Thoracic aorta (tissue), 2 donors: ENCODE measurements at regions not wholly inside any gene's neighbourhood (a gene's known extent, or its start where the extent isn't known, plus 50 kb on each side); places are given as distances from the start of the nearest gene placed in this dataset.
"Not testable (repeated sequence)": the region's sequence is repeated elsewhere in the genome, so short reads cannot be mapped to it uniquely, and the experiment has no call there.

ENCODE experiments used
- ATAC-seq: fragments of 150-250 bp; one replicate; pipeline ENCODE4 v1.8.0; 2017; ENCODE audit warnings: low read depth; ENCODE audit not compliant: insufficient number of reproducible peaks, low FRiP score
- DNase-seq: peaks from one replicate; pipeline ENCODE4 v3.0.0-alpha.2; 2020; ENCODE audit warnings: low spot score
- H3K27ac ChIP-seq, 2 donors: fragments of 200-600 bp; sonication (generic); 1 replicate in 1 of 2; 2 replicates in 1 of 2; pipeline ENCODE4 v1.5.1; 2016; ENCODE audit warnings: mild to moderate bottlenecking in 2 of 2, moderate library complexity in 2 of 2
- H3K27me3 ChIP-seq: fragments of 200-600 bp; sonication (generic); replicated peaks from 2 replicates; pipeline ENCODE4 v1.6.0; 2016; ENCODE audit warnings: mild to moderate bottlenecking; ENCODE audit not compliant: insufficient read depth
- H3K36me3 ChIP-seq: fragments of 200-600 bp; sonication (generic); one replicate; pipeline ENCODE4 v1.5.1; 2016
- H3K4me1 ChIP-seq, 2 donors: fragments of 200-600 bp; sonication (generic); 1 replicate in 1 of 2; 2 replicates in 1 of 2; pipeline versions ENCODE4 v1.5.1 to v1.6.0; 2016; ENCODE audit warnings: low read depth in 2 of 2, mild to moderate bottlenecking in 1 of 2; ENCODE audit not compliant: control insufficient read depth in 1 of 2
- H3K4me3 ChIP-seq: fragments of 200-600 bp; sonication (generic); 2 replicates; pipeline ENCODE4 v1.5.1; 2016; ENCODE audit warnings: mild to moderate bottlenecking
- H3K9me3 ChIP-seq: fragments of 200-600 bp; sonication (generic); 2 replicates; pipeline ENCODE4 v1.5.1; 2016
- CTCF ChIP-seq: fragments of 200-600 bp; sonication (generic); IDR thresholded peaks from one replicate; pipeline ENCODE4 v1.5.1; 2019; ENCODE audit warnings: antibody characterized with exemption

- no peak overlapping the region for H3K4me3 ChIP-seq
- no peaks in the 10 kb centered on the region for H3K27me3 ChIP-seq
- H3K36me3 ChIP-seq = no peaks in the 10 kb centered on the region
- DNase-seq (no peak), ATAC-seq (no peak)
- TF ChIP-seq CTCF = no peak
- H3K9me3 ChIP-seq = no peaks in the 10 kb centered on the region
- no peaks in the 10 kb centered on the region for H3K4me1 ChIP-seq
- no peak overlapping the region for H3K27ac ChIP-seq
Measured at GRCh38 chr10:8314486-8314885, 260.0 kb downstream of the GATA3 start.

GRCh38 chr10:8315619-8316021 is 261.1 kb downstream of the GATA3 start:
- Histone ChIP-seq H3K4me1 (no peaks in the 10 kb centered on the region), H3K36me3 (no peaks in the 10 kb centered on the region), H3K27me3 (no peaks in the 10 kb centered on the region), H3K9me3 (no peaks in the 10 kb centered on the region), H3K27ac (no peak overlapping the region), H3K4me3 (no peak overlapping the region)
- TF ChIP-seq CTCF = no peak
- no peak for DNase-seq
- no peak for ATAC-seq

- no peak for TF ChIP-seq CTCF
- no peak overlapping the region for H3K27ac ChIP-seq
- ATAC-seq = no peak
- H3K9me3 ChIP-seq = no peaks in the 10 kb centered on the region
- H3K4me1 ChIP-seq = no peaks in the 10 kb centered on the region
- no peaks in the 10 kb centered on the region for H3K36me3 ChIP-seq
- no peak overlapping the region for H3K4me3 ChIP-seq
- H3K27me3 ChIP-seq = no peaks in the 10 kb centered on the region
- no peak for DNase-seq
Measured at GRCh38 chr10:8316284-8316683, 261.8 kb downstream of the GATA3 start.

- H3K27me3 ChIP-seq, H3K9me3 ChIP-seq, H3K4me1 ChIP-seq, DNase-seq, H3K4me3 ChIP-seq, H3K27ac ChIP-seq, H3K36me3 ChIP-seq, ATAC-seq: not testable (repeated sequence)
Measured at GRCh38 chr10:8318429-8318828, 263.9 kb downstream of the GATA3 start.

- H3K4me1 ChIP-seq = no peaks in the 10 kb centered on the region
- no peaks in the 10 kb centered on the region for H3K36me3 ChIP-seq
- H3K4me3 ChIP-seq = no peak overlapping the region
- TF ChIP-seq CTCF = no peak
- H3K9me3 ChIP-seq = no peaks in the 10 kb centered on the region
- no peak overlapping the region for H3K27ac ChIP-seq
- DNase-seq = no peak
- no peaks in the 10 kb centered on the region for H3K27me3 ChIP-seq
- no peak for ATAC-seq
Measured at GRCh38 chr10:8318956-8319355, 264.5 kb downstream of the GATA3 start.

GRCh38 chr10:8319704-8320103 is 265.2 kb downstream of the GATA3 start:
- H3K9me3 ChIP-seq = no peaks in the 10 kb centered on the region
- DNase-seq (no peak), ATAC-seq (no peak)
- no peak for TF ChIP-seq CTCF
- no peaks in the 10 kb centered on the region for H3K27me3 ChIP-seq
- H3K27ac ChIP-seq = no peak overlapping the region
- no peaks in the 10 kb centered on the region for H3K4me1 ChIP-seq
- H3K36me3 ChIP-seq = no peaks in the 10 kb centered on the region
- H3K4me3 ChIP-seq = no peak overlapping the region
